H1 (cell line): ENCODE measurements at regions not wholly inside any gene's neighbourhood (a gene's known extent, or its start where the extent isn't known, plus 50 kb on each side); places are given as distances from the start of the nearest gene placed in this dataset.

Experiments
- CTCF ChIA-PET: fragments of 300-600 bp; sonication (Branson Sonifier 250); formaldehyde crosslinking; loops from one replicate; lab custom pipeline; 2021; ENCODE audit not compliant: partially characterized antibody; lab: Charles Lee
- POLR2A ChIA-PET: fragments of 300-600 bp; sonication (Branson Sonifier 250); formaldehyde crosslinking; loops from one replicate; lab custom pipeline; 2021; ENCODE audit warnings: inconsistent platforms; ENCODE audit not compliant: partially characterized antibody; lab: Charles Lee
- DNase-seq, 2 experiments: peaks; one replicate each; pipeline versions ENCODE4 v3.0.0 to v3.0.0-alpha.2; 2010 to 2022; ENCODE audit warnings: low spot score in 2 of 2, low read depth in 1 of 2, mixed read lengths in 1 of 2
- FAIRE-seq: peaks from 2 replicates; lab custom pipeline; 2011; peaks lifted over from hg19 to GRCh38; lab: Jason Lieb, UNC
- H2AFZ ChIP-seq: 2 replicates; pipeline ENCODE4 v1.8.1; 2012; ENCODE audit warnings: low read length, inconsistent platforms
- H2AK5ac ChIP-seq: 2 replicates; pipeline ENCODE4 v1.6.1; 2013; ENCODE audit warnings: low read depth, low read length
- H2BK120ac ChIP-seq: replicated peaks from 2 replicates; pipeline ENCODE3; 2013; ENCODE audit warnings: low read depth, low read length, inconsistent platforms
- H2BK12ac ChIP-seq: 2 replicates; pipeline ENCODE4 v1.6.1; 2013; ENCODE audit warnings: low read depth, low read length
- H2BK15ac ChIP-seq: 2 replicates; pipeline ENCODE4 v1.6.1; 2013; ENCODE audit warnings: low read length
- H2BK20ac ChIP-seq: 2 replicates; pipeline ENCODE4 v1.6.1; 2013; ENCODE audit warnings: low read length
- H2BK5ac ChIP-seq: 2 replicates; pipeline ENCODE4 v1.6.1; 2013; ENCODE audit warnings: low read depth, low read length
- H3K14ac ChIP-seq: 2 replicates; pipeline ENCODE4 v1.6.1; 2013; ENCODE audit warnings: inconsistent platforms; ENCODE audit not compliant: insufficient read length
- H3K18ac ChIP-seq: 2 replicates; pipeline ENCODE4 v1.6.1; 2013; ENCODE audit warnings: low read length; ENCODE audit errors: extremely low read depth
- H3K23ac ChIP-seq: 2 replicates; pipeline ENCODE4 v1.6.1; 2013; ENCODE audit warnings: inconsistent platforms; ENCODE audit not compliant: insufficient read length
- H3K23me2 ChIP-seq: 2 replicates; pipeline ENCODE4 v1.6.1; 2013; ENCODE audit warnings: low read depth, low read length
- H3K27ac ChIP-seq: 2 replicates; pipeline ENCODE4 v1.6.1; 2011; ENCODE audit warnings: low read depth, low read length, inconsistent platforms
- H3K27me3 ChIP-seq, 4 experiments: replicated peaks in 1 of 4; 1 replicate in 1 of 4; 2 replicates in 3 of 4; pipeline versions ENCODE4 v1.6.1 to v1.8.1; 2011 to 2013; ENCODE audit warnings: low read length in 3 of 4, mild to moderate bottlenecking in 3 of 4, inconsistent platforms in 2 of 4, mixed read lengths in 2 of 4, moderate library complexity in 1 of 4; ENCODE audit not compliant: control insufficient read depth in 3 of 4, insufficient read depth in 3 of 4; ENCODE audit errors: extremely low read depth in 1 of 4
- H3K36me3 ChIP-seq, 4 experiments: 2 replicates each; pipeline versions ENCODE4 v1.6.1 to v1.8.1; 2011 to 2013; ENCODE audit warnings: mild to moderate bottlenecking in 4 of 4, low read length in 3 of 4, moderate library complexity in 2 of 4, control low read depth in 1 of 4, inconsistent platforms in 1 of 4; ENCODE audit not compliant: insufficient read depth in 4 of 4, control insufficient read depth in 2 of 4
- H3K4ac ChIP-seq: replicated peaks from 2 replicates; pipeline ENCODE3; 2013; ENCODE audit warnings: low read length, low read depth, mixed read lengths, inconsistent platforms; ENCODE audit not compliant: insufficient read length
- H3K4me1 ChIP-seq, 4 experiments: replicated peaks in 1 of 4; 1 replicate in 1 of 4; 2 replicates in 3 of 4; pipeline versions ENCODE4 v1.6.1 to v1.8.1; 2011 to 2013; ENCODE audit warnings: low read length in 3 of 4, inconsistent platforms in 2 of 4, mixed read lengths in 1 of 4; ENCODE audit not compliant: insufficient read depth in 4 of 4, control insufficient read depth in 3 of 4
- H3K4me2 ChIP-seq, 2 experiments: 2 replicates each; pipeline versions ENCODE4 v1.6.1 to v1.8.1; 2011 to 2013; ENCODE audit warnings: low read depth in 2 of 2, low read length in 2 of 2, control low read depth in 1 of 2, inconsistent platforms in 1 of 2, mild to moderate bottlenecking in 1 of 2; ENCODE audit not compliant: insufficient read depth in 1 of 2
- H3K4me3 ChIP-seq, 4 experiments: fragments of 200-600, 300-600 bp in 1 of 4; sonication (generic), shearing (Covaris generic), sonication (Bioruptor Twin) in 1 of 4; 2 replicates each; pipeline versions ENCODE4 v1.5.1 to v1.8.1; 2011 to 2016; ENCODE audit warnings: low read length in 4 of 4, low read depth in 3 of 4, control low read depth in 2 of 4, inconsistent platforms in 2 of 4, mild to moderate bottlenecking in 2 of 4, mixed read lengths in 1 of 4, moderate library complexity in 1 of 4; ENCODE audit not compliant: insufficient read depth in 2 of 4; ENCODE audit errors: extremely low read depth in 1 of 4
- H3K56ac ChIP-seq: replicated peaks from 2 replicates; pipeline ENCODE3; 2013; ENCODE audit warnings: low read depth, mild to moderate bottlenecking, mixed read lengths, low read length, inconsistent platforms; ENCODE audit not compliant: insufficient read length
- H3K79me1 ChIP-seq: 2 replicates; pipeline ENCODE4 v1.6.1; 2013; ENCODE audit warnings: low read depth, low read length, control low read depth
- H3K79me2 ChIP-seq, 2 experiments: 2 replicates each; pipeline versions ENCODE4 v1.6.1 to v1.8.1; 2012 to 2013; ENCODE audit warnings: low read length in 2 of 2, mild to moderate bottlenecking in 2 of 2, inconsistent platforms in 1 of 2; ENCODE audit not compliant: insufficient read depth in 2 of 2, control insufficient read depth in 1 of 2
- H3K9ac ChIP-seq, 4 experiments: replicated peaks in 1 of 4; 1 replicate in 1 of 4; 2 replicates in 3 of 4; pipeline versions ENCODE4 v1.6.1 to v1.8.1; 2011 to 2013; ENCODE audit warnings: low read depth in 3 of 4, low read length in 3 of 4, control low read depth in 2 of 4, mild to moderate bottlenecking in 2 of 4, moderate library complexity in 2 of 4, inconsistent platforms in 1 of 4; ENCODE audit errors: extremely low read depth in 1 of 4
- H3K9me3 ChIP-seq, 2 experiments: 2 replicates each; pipeline versions ENCODE4 v1.6.1 to v1.8.1; 2012 to 2013; ENCODE audit warnings: mild to moderate bottlenecking in 2 of 2, moderate library complexity in 2 of 2, control low read depth in 1 of 2, inconsistent platforms in 1 of 2, low read depth in 1 of 2, low read length in 1 of 2, mixed read lengths in 1 of 2; ENCODE audit not compliant: insufficient read depth in 2 of 2
- H4K20me1 ChIP-seq, 2 experiments: replicated peaks in 1 of 2; 2 replicates each; pipeline versions ENCODE3 to v1.8.1; 2011 to 2013; ENCODE audit warnings: inconsistent platforms in 2 of 2, low read length in 2 of 2, mild to moderate bottlenecking in 1 of 2; ENCODE audit not compliant: insufficient read depth in 2 of 2, control insufficient read depth in 1 of 2
- H4K5ac ChIP-seq: 2 replicates; pipeline ENCODE4 v1.6.1; 2013; ENCODE audit warnings: low read length, low read depth, mixed read lengths, inconsistent platforms; ENCODE audit not compliant: insufficient read length
- H4K8ac ChIP-seq: 2 replicates; pipeline ENCODE4 v1.8.0; 2013; ENCODE audit warnings: mild to moderate bottlenecking, moderate library complexity, low read length, inconsistent platforms; ENCODE audit not compliant: insufficient read depth; ENCODE audit errors: extremely low read depth
- H4K91ac ChIP-seq: replicated peaks from 2 replicates; pipeline ENCODE3; 2013; ENCODE audit warnings: low read length, mixed read lengths, inconsistent platforms; ENCODE audit not compliant: insufficient read length
- FOSL1 ChIP-seq: IDR thresholded peaks from 2 replicates; pipeline ENCODE4 v1.6.1; 2011; ENCODE audit warnings: mild to moderate bottlenecking, low read depth, low read length, moderate library complexity; ENCODE audit not compliant: insufficient read depth
- HDAC2 ChIP-seq, 2 experiments: fragments of 300-600 bp in 1 of 2; sonication (generic) in 1 of 2; IDR thresholded peaks; 2 replicates each; pipeline ENCODE4 v1.6.1; 2011 to 2012; ENCODE audit warnings: low read depth in 2 of 2, low read length in 2 of 2, mild to moderate bottlenecking in 2 of 2, moderate library complexity in 2 of 2, borderline replicate concordance in 1 of 2, inconsistent platforms in 1 of 2
- KDM1A ChIP-seq: fragments of 200-600, 300-600 bp; sonication (generic); IDR thresholded peaks from 2 replicates; pipeline ENCODE4 v1.7.1; 2016; ENCODE audit warnings: mild to moderate bottlenecking, low read length, borderline replicate concordance
- PHF8 ChIP-seq: fragments of 200-600 bp; sonication (generic); conservative IDR thresholded peaks from 2 replicates; pipeline ENCODE4 v1.7.1; 2012; ENCODE audit warnings: low read depth, mild to moderate bottlenecking, inconsistent platforms, low read length, moderate library complexity
- TAF7 ChIP-seq: optimal IDR thresholded peaks from 2 replicates; pipeline ENCODE3; 2011; ENCODE audit warnings: low read depth, mild to moderate bottlenecking, inconsistent platforms, low read length, moderate library complexity, borderline replicate concordance
- WGBS, 2 experiments: shearing (Covaris generic) in 1 of 2; methylation state at CpG; one replicate each; pipeline versions ENCODE4 v1.1.6 to v1.1.7; 2013 to 2015; ENCODE audit warnings: low lambda C conversion rate in 2 of 2, mixed read lengths in 2 of 2, inconsistent platforms in 1 of 2, low coverage in 1 of 2, missing lambda C conversion rate in 1 of 2; ENCODE audit not compliant: insufficient replicate concordance in 2 of 2, insufficient coverage in 1 of 2, insufficient read length in 1 of 2; ENCODE audit errors: extremely low coverage in 1 of 2, missing lambda C conversion rate in 1 of 2; 5-methylcytosine and 5-hydroxymethylcytosine counted together

GRCh38 chr6:10221178-10221577 lies 193.7 kb downstream of the TFAP2A start:
- no peak for FAIRE-seq
- POLR2A ChIA-PET, result no interaction called here
- TF ChIP-seq HDAC2 (IDR thresholded peaks at IDR 0.05; ENCODE audit: borderline replicate concordance in 1 of 2, low read depth in 2 of 2, low read length in 2 of 2), result no peak
- TF ChIP-seq FOSL1, result no peak
- TF ChIP-seq KDM1A, result no peak
- no peak for TF ChIP-seq TAF7
- no peak for TF ChIP-seq PHF8

More at GRCh38 chr6:10221178-10221577, 193.7 kb downstream of the TFAP2A start:
- no peak overlapping the region for H2AFZ ChIP-seq
- CTCF ChIA-PET, result interaction anchor here (1.5 kb wide), 1 partner anchor 11 kb away, joined by 4 read pairs; no protein-coding TSS in a partner anchor
- no peak overlapping the region for H3K56ac ChIP-seq
- no peak overlapping the region for H4K91ac ChIP-seq
- no peak overlapping the region for H3K4ac ChIP-seq
- H2AK5ac ChIP-seq, result no peak overlapping the region
- H3K9me3 ChIP-seq, result no peaks in the 10 kb centered on the region
- H2BK5ac ChIP-seq, result no peak overlapping the region
- H3K23ac ChIP-seq, result no peak overlapping the region
- H2BK15ac ChIP-seq, result no peak overlapping the region
- no peaks in the 10 kb centered on the region for H3K36me3 ChIP-seq
- no peaks in the 10 kb centered on the region for H3K79me1 ChIP-seq
- no peak overlapping the region for H3K14ac ChIP-seq
- no peaks in the 10 kb centered on the region for H4K20me1 ChIP-seq
- WGBS, 2 experiments, result 81% methylated on average over 5 of the region's 5 CpGs; no CpG with 5 or more reads in 1 of the 2 experiments
- no peak overlapping the region for H4K5ac ChIP-seq
- no peaks in the 10 kb centered on the region; the same call in 1 of the 2 replicates for H3K23me2 ChIP-seq
- no peak overlapping the region for H4K8ac ChIP-seq
- DNase-seq, result no peak
- H3K4me2 ChIP-seq, result no peak overlapping the region
- no peak overlapping the region for H3K18ac ChIP-seq
- H3K27me3 ChIP-seq, result no peaks in the 10 kb centered on the region
- H2BK120ac ChIP-seq, result no peak overlapping the region
- H3K9ac ChIP-seq, result no peak overlapping the region
- H2BK20ac ChIP-seq, result no peak overlapping the region
- H3K79me2 ChIP-seq, result no peaks in the 10 kb centered on the region
- H2BK12ac ChIP-seq, result no peak overlapping the region
- no peaks in the 10 kb centered on the region for H3K4me1 ChIP-seq
- no peak overlapping the region for H3K27ac ChIP-seq
- no peak overlapping the region for H3K4me3 ChIP-seq
